ENCODE measurements at regions not wholly inside any gene's neighbourhood (a gene's known extent, or its start where the extent isn't known, plus 50 kb on each side); places are given as distances from the start of the nearest gene placed in this dataset.

GRCh38 chr11:104259121-104259610 lies 95.2 kb upstream of the PDGFD start:
- intact Hi-C loops (cut with DNase I): no loop called here
- no peaks in the 10 kb centered on the region for H3K9me3 ChIP-seq (ENCODE audit: control insufficient read depth in 2 of 3, insufficient read depth in 1 of 3, low read length in 3 of 3)
- no peak overlapping the region for H3K9ac ChIP-seq (ENCODE audit: low read length in 3 of 3)
- H3K27ac ChIP-seq (ENCODE audit: low read depth in 2 of 2, low read length in 2 of 2): no peak overlapping the region
- DNase-seq (no peak), FAIRE-seq (no peak)
- H3K27me3 ChIP-seq (ENCODE audit: control insufficient read depth, insufficient read depth, low read length): no peaks in the 10 kb centered on the region
- H3K4me1 ChIP-seq (ENCODE audit: control insufficient read depth in 2 of 3, insufficient read depth in 2 of 3, low read depth in 1 of 3, low read length in 3 of 3): no peaks in the 10 kb centered on the region
- TF ChIP-seq CTCF (IDR thresholded peaks at IDR 0.05; ENCODE audit: borderline replicate concordance, extremely low read depth, insufficient read depth): no peak
- no peaks in the 10 kb centered on the region for H3K36me3 ChIP-seq (ENCODE audit: control insufficient read depth in 2 of 3, insufficient read depth in 3 of 3, low read length in 3 of 3)
- no peak overlapping the region for H3K4me3 ChIP-seq (ENCODE audit: low read length in 3 of 3)

- Histone ChIP-seq H3K4me3 (ENCODE audit: low read length in 3 of 3) (no peak overlapping the region), H3K27ac (ENCODE audit: low read depth in 2 of 2, low read length in 2 of 2) (no peak overlapping the region), H3K4me1 (ENCODE audit: control insufficient read depth in 2 of 3, insufficient read depth in 2 of 3, low read depth in 1 of 3, low read length in 3 of 3) (no peaks in the 10 kb centered on the region), H3K9me3 (ENCODE audit: control insufficient read depth in 2 of 3, insufficient read depth in 1 of 3, low read length in 3 of 3) (no peaks in the 10 kb centered on the region), H3K27me3 (ENCODE audit: control insufficient read depth, insufficient read depth, low read length) (no peaks in the 10 kb centered on the region), H3K36me3 (ENCODE audit: control insufficient read depth in 2 of 3, insufficient read depth in 3 of 3, low read length in 3 of 3) (no peaks in the 10 kb centered on the region), H3K9ac (ENCODE audit: low read length in 3 of 3) (no peak overlapping the region)
- no peak for TF ChIP-seq CTCF (IDR thresholded peaks at IDR 0.05; ENCODE audit: borderline replicate concordance, extremely low read depth, insufficient read depth)
- intact Hi-C loops (cut with DNase I): no loop called here
- DNase-seq (no peak), FAIRE-seq (no peak)
Observed at GRCh38 chr11:104256525-104256924, 92.6 kb upstream of the PDGFD start.

- Histone ChIP-seq H3K36me3 (ENCODE audit: control insufficient read depth in 2 of 3, insufficient read depth in 3 of 3, low read length in 3 of 3) (no peaks in the 10 kb centered on the region), H3K27me3 (ENCODE audit: control insufficient read depth, insufficient read depth, low read length) (no peaks in the 10 kb centered on the region), H3K9ac (ENCODE audit: low read length in 3 of 3) (no peak overlapping the region), H3K9me3 (ENCODE audit: control insufficient read depth in 2 of 3, insufficient read depth in 1 of 3, low read length in 3 of 3) (no peaks in the 10 kb centered on the region), H3K27ac (ENCODE audit: low read depth in 2 of 2, low read length in 2 of 2) (no peak overlapping the region), H3K4me1 (ENCODE audit: control insufficient read depth in 2 of 3, insufficient read depth in 2 of 3, low read depth in 1 of 3, low read length in 3 of 3) (no peaks in the 10 kb centered on the region), H3K4me3 (ENCODE audit: low read length in 3 of 3) (no peak overlapping the region)
- FAIRE-seq (no peak), DNase-seq (peak in 4 of 5 donors; percentile 13 to 39 (median 30))
- intact Hi-C loops (cut with DNase I): no loop called here
- TF ChIP-seq CTCF (IDR thresholded peaks at IDR 0.05; ENCODE audit: borderline replicate concordance, extremely low read depth, insufficient read depth): peak; percentile 18
Observed at GRCh38 chr11:104254347-104254746, 90.4 kb upstream of the PDGFD start.

GRCh38 chr11:104246590-104246989 lies 82.6 kb upstream of the PDGFD start:
- H3K9me3 ChIP-seq (ENCODE audit: control insufficient read depth in 2 of 3, insufficient read depth in 1 of 3, low read length in 3 of 3): no peaks in the 10 kb centered on the region
- DNase-seq (no peak), FAIRE-seq (no peak)
- intact Hi-C loops (cut with DNase I): no loop called here
- no peak for TF ChIP-seq CTCF (IDR thresholded peaks at IDR 0.05; ENCODE audit: borderline replicate concordance, extremely low read depth, insufficient read depth)
- no peaks in the 10 kb centered on the region for H3K4me1 ChIP-seq (ENCODE audit: control insufficient read depth in 2 of 3, insufficient read depth in 2 of 3, low read depth in 1 of 3, low read length in 3 of 3)
- no peaks in the 10 kb centered on the region for H3K27me3 ChIP-seq (ENCODE audit: control insufficient read depth, insufficient read depth, low read length)
- H3K4me3 ChIP-seq (ENCODE audit: low read length in 3 of 3): no peak overlapping the region
- H3K36me3 ChIP-seq (ENCODE audit: control insufficient read depth in 2 of 3, insufficient read depth in 3 of 3, low read length in 3 of 3): no peaks in the 10 kb centered on the region
- H3K27ac ChIP-seq (ENCODE audit: low read depth in 2 of 2, low read length in 2 of 2): no peak overlapping the region
- H3K9ac ChIP-seq (ENCODE audit: low read length in 3 of 3): no peak overlapping the region

All from kidney (tissue), 13 donors.